ENCODE measurements at regions not wholly inside any gene's neighbourhood (a gene's known extent, or its start where the extent isn't known, plus 50 kb on each side); places are given as distances from the start of the nearest gene placed in this dataset.
"Not testable (repeated sequence)": the region's sequence is repeated elsewhere in the genome, so short reads cannot be mapped to it uniquely, and the experiment has no call there.

- H3K27ac Mint-ChIP-seq = peak overlapping the region; percentile 89
- H3K4me3 Mint-ChIP-seq = no peak overlapping the region
- H3K9me3 Mint-ChIP-seq = peaks cover 21% of the 10 kb centered on the region
- peaks cover 47% of the 10 kb centered on the region for H3K4me1 Mint-ChIP-seq
- ATAC-seq (peak; percentile 42), DNase-seq (no peak)
- peaks cover 5% of the 10 kb centered on the region for H3K36me3 Mint-ChIP-seq (ENCODE audit: low read depth)
- peaks cover 19% of the 10 kb centered on the region for H3K27me3 Mint-ChIP-seq
These were observed 152.0 kb upstream of the NRBF2 start for GRCh38 chr10:62981096-62981495.

GRCh38 chr10:62980687-62981086 is 152.4 kb upstream of the NRBF2 start:
- Mint-ChIP-seq H3K4me1 (peaks cover 47% of the 10 kb centered on the region), H3K27me3 (peaks cover 19% of the 10 kb centered on the region), H3K4me3 (no peak overlapping the region), H3K9me3 (peaks cover 21% of the 10 kb centered on the region), H3K27ac (peak overlapping the region; percentile 89), H3K36me3 (ENCODE audit: low read depth) (peaks cover 5% of the 10 kb centered on the region)
- ATAC-seq (peak; percentile 94), DNase-seq (peak; percentile 34)

- DNase-seq (no peak), ATAC-seq (no peak)
- Mint-ChIP-seq H3K36me3 (ENCODE audit: low read depth) (peaks cover 11% of the 10 kb centered on the region), H3K4me3 (no peak overlapping the region), H3K4me1 (peaks cover 49% of the 10 kb centered on the region), H3K27me3 (peaks cover 20% of the 10 kb centered on the region), H3K27ac (peak overlapping the region; percentile 89), H3K9me3 (peaks cover 28% of the 10 kb centered on the region)
These were observed 153.2 kb upstream of the NRBF2 start for GRCh38 chr10:62979921-62980320.

- H3K36me3 Mint-ChIP-seq (ENCODE audit: low read depth) = peaks cover 12% of the 10 kb centered on the region
- no peak overlapping the region for H3K4me3 Mint-ChIP-seq
- H3K27ac Mint-ChIP-seq = no peak overlapping the region
- peaks cover 50% of the 10 kb centered on the region for H3K4me1 Mint-ChIP-seq
- peaks cover 37% of the 10 kb centered on the region for H3K9me3 Mint-ChIP-seq
- DNase-seq (no peak), ATAC-seq (peak; percentile 70)
- peaks cover 10% of the 10 kb centered on the region for H3K27me3 Mint-ChIP-seq
These were observed 154.6 kb upstream of the NRBF2 start for GRCh38 chr10:62978482-62978881.

- H3K27ac Mint-ChIP-seq; H3K36me3 Mint-ChIP-seq (ENCODE audit: low read depth); H3K4me3 Mint-ChIP-seq; ATAC-seq; DNase-seq: not testable (repeated sequence)
- Mint-ChIP-seq H3K9me3 (peaks cover 43% of the 10 kb centered on the region), H3K27me3 (peaks cover 29% of the 10 kb centered on the region), H3K4me1 (peaks cover 24% of the 10 kb centered on the region)
These were observed 158.3 kb upstream of the NRBF2 start for GRCh38 chr10:62974795-62975194.

- DNase-seq (no peak), ATAC-seq (no peak)
- Mint-ChIP-seq H3K4me1 (peaks cover 3% of the 10 kb centered on the region), H3K27me3 (peaks cover 39% of the 10 kb centered on the region), H3K36me3 (ENCODE audit: low read depth) (peaks cover 8% of the 10 kb centered on the region), H3K9me3 (peaks cover 30% of the 10 kb centered on the region), H3K27ac (no peak overlapping the region), H3K4me3 (no peak overlapping the region)
These were observed 155.9 kb upstream of the EGR2 start for GRCh38 chr10:62972103-62972502.

- no peak overlapping the region for H3K27ac Mint-ChIP-seq
- H3K27me3 Mint-ChIP-seq = peaks cover 38% of the 10 kb centered on the region
- H3K9me3 Mint-ChIP-seq = no peaks in the 10 kb centered on the region
- no peaks in the 10 kb centered on the region for H3K36me3 Mint-ChIP-seq (ENCODE audit: low read depth)
- ATAC-seq (no peak), DNase-seq (no peak)
- no peak overlapping the region for H3K4me3 Mint-ChIP-seq
- H3K4me1 Mint-ChIP-seq = peaks cover 6% of the 10 kb centered on the region
These were observed 147.9 kb upstream of the EGR2 start for GRCh38 chr10:62964026-62964425.

GRCh38 chr10:62961951-62962523 is 145.9 kb upstream of the EGR2 start:
- ATAC-seq = no peak
- Mint-ChIP-seq H3K27ac (no peak overlapping the region), H3K9me3 (no peaks in the 10 kb centered on the region), H3K36me3 (ENCODE audit: low read depth) (no peaks in the 10 kb centered on the region), H3K4me1 (peaks cover 7% of the 10 kb centered on the region), H3K27me3 (peaks cover 44% of the 10 kb centered on the region), H3K4me3 (no peak overlapping the region)
- no peak for DNase-seq

- Mint-ChIP-seq H3K4me3 (no peak overlapping the region), H3K4me1 (peaks cover 7% of the 10 kb centered on the region), H3K27ac (no peak overlapping the region), H3K9me3 (no peaks in the 10 kb centered on the region), H3K36me3 (ENCODE audit: low read depth) (no peaks in the 10 kb centered on the region), H3K27me3 (peaks cover 45% of the 10 kb centered on the region)
- no peak for DNase-seq
- no peak for ATAC-seq
These were observed 144.2 kb upstream of the EGR2 start for GRCh38 chr10:62960416-62960815.

- ATAC-seq (no peak), DNase-seq (no peak)
- Mint-ChIP-seq H3K4me1 (peaks cover 7% of the 10 kb centered on the region), H3K27me3 (peaks cover 45% of the 10 kb centered on the region), H3K9me3 (no peaks in the 10 kb centered on the region), H3K36me3 (ENCODE audit: low read depth) (no peaks in the 10 kb centered on the region), H3K27ac (no peak overlapping the region), H3K4me3 (no peak overlapping the region)
These were observed 143.4 kb upstream of the EGR2 start for GRCh38 chr10:62959553-62959952.

GRCh38 chr10:62958980-62959379 is 142.8 kb upstream of the EGR2 start:
- Mint-ChIP-seq H3K27me3 (peaks cover 41% of the 10 kb centered on the region), H3K4me3 (no peak overlapping the region), H3K36me3 (ENCODE audit: low read depth) (no peaks in the 10 kb centered on the region), H3K9me3 (no peaks in the 10 kb centered on the region), H3K27ac (no peak overlapping the region), H3K4me1 (peaks cover 7% of the 10 kb centered on the region)
- ATAC-seq = no peak
- no peak for DNase-seq

GRCh38 chr10:62946278-62946677 is 130.1 kb upstream of the EGR2 start:
- no peak for ATAC-seq

GRCh38 chr10:62939698-62940097 is 123.5 kb upstream of the EGR2 start:
- H3K4me3 Mint-ChIP-seq = no peak overlapping the region

More at GRCh38 chr10:62946278-62946677, 130.1 kb upstream of the EGR2 start:
- H3K4me1 Mint-ChIP-seq = no peaks in the 10 kb centered on the region
- H3K9me3 Mint-ChIP-seq = no peaks in the 10 kb centered on the region
- DNase-seq = no peak
- no peak overlapping the region for H3K27ac Mint-ChIP-seq
- H3K36me3 Mint-ChIP-seq (ENCODE audit: low read depth) = no peaks in the 10 kb centered on the region
- H3K4me3 Mint-ChIP-seq = no peak overlapping the region
- H3K27me3 Mint-ChIP-seq = peaks cover 20% of the 10 kb centered on the region

GRCh38 chr10:62938672-62939071 is 122.5 kb upstream of the EGR2 start:
- Mint-ChIP-seq H3K4me1 (peaks cover 9% of the 10 kb centered on the region), H3K36me3 (ENCODE audit: low read depth) (no peaks in the 10 kb centered on the region), H3K9me3 (no peaks in the 10 kb centered on the region), H3K4me3 (no peak overlapping the region), H3K27ac (no peak overlapping the region), H3K27me3 (peaks cover 39% of the 10 kb centered on the region)
- DNase-seq (no peak), ATAC-seq (no peak)

More at GRCh38 chr10:62939698-62940097, 123.5 kb upstream of the EGR2 start:
- Mint-ChIP-seq H3K4me1 (peaks cover 6% of the 10 kb centered on the region), H3K27me3 (peaks cover 34% of the 10 kb centered on the region), H3K27ac (no peak overlapping the region), H3K9me3 (no peaks in the 10 kb centered on the region), H3K36me3 (ENCODE audit: low read depth) (no peaks in the 10 kb centered on the region)
- ATAC-seq (no peak), DNase-seq (no peak)

- no peak for DNase-seq
- Mint-ChIP-seq H3K9me3 (no peaks in the 10 kb centered on the region), H3K4me3 (no peak overlapping the region), H3K27ac (no peak overlapping the region), H3K4me1 (peaks cover 9% of the 10 kb centered on the region), H3K27me3 (peaks cover 46% of the 10 kb centered on the region), H3K36me3 (ENCODE audit: low read depth) (no peaks in the 10 kb centered on the region)
- no peak for ATAC-seq
These were observed 121.5 kb upstream of the EGR2 start for GRCh38 chr10:62937674-62938073.

GRCh38 chr10:62935022-62935421 is 118.9 kb upstream of the EGR2 start:
- peaks cover 43% of the 10 kb centered on the region for H3K27me3 Mint-ChIP-seq
- ATAC-seq = no peak
- no peak for DNase-seq
- H3K27ac Mint-ChIP-seq = no peak overlapping the region
- H3K4me3 Mint-ChIP-seq = no peak overlapping the region
- H3K9me3 Mint-ChIP-seq = no peaks in the 10 kb centered on the region
- peaks cover 9% of the 10 kb centered on the region for H3K4me1 Mint-ChIP-seq
- no peaks in the 10 kb centered on the region for H3K36me3 Mint-ChIP-seq (ENCODE audit: low read depth)

All from activated naive CD8-positive, alpha-beta T cell treated with anti-CD3 and anti-CD28 coated beads, Interleukin-2, amount 50 U/mL, for 24 hours (primary cell).